ENCODE measurements at regions not wholly inside any gene's neighbourhood (a gene's known extent, or its start where the extent isn't known, plus 50 kb on each side); places are given as distances from the start of the nearest gene placed in this dataset.
"Not testable (repeated sequence)": the region's sequence is repeated elsewhere in the genome, so short reads cannot be mapped to it uniquely, and the experiment has no call there.

DNA sequence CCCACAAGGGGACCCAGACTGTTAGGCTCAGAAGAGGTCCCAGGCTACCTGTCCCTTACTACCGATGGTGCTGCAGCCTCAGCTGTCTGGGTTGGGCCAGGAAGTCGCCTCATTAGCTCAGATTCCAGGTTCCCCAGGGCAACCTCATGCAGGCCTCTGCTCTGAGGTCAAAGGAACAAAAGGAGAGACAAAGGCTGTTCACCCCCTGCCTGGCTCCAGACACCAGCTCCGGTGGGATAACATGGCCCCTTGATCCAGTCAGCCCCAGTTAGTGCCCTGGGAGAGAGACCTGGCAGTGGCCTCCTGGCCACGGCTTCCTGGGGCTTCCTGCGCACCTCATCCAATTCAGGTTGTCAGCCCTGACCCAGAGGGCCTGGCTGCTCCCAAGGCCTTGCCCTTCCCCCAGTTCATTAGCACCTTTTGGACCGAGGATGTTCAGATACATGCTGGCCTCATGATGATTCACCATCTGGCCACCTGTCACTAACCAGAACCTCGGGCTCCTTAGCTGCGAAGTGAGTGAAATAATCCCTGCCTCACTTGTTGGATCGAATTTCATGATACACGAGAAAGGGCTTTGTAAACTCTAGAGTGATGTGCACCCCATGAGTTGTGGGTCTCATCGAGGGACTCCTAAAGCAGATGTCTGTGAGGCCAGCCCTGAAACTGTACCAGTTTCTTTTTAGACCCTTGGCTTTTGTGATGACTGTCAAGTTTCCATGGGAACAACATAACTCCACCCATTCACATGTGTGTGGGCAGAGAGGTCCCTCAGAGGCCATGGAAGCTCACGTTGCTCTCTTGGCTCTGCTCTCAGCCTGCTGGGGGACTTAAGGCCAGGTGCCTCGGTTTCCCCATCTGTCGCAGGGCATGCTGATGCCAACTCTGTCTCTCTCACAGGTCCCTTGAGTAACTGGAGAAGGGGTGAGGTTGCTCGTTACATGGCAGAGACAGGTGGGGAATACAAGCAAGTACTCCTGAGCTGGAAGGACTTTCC, 79.5 kb upstream of the PCBD1 start:
- DNase-seq = no peak

DNA sequence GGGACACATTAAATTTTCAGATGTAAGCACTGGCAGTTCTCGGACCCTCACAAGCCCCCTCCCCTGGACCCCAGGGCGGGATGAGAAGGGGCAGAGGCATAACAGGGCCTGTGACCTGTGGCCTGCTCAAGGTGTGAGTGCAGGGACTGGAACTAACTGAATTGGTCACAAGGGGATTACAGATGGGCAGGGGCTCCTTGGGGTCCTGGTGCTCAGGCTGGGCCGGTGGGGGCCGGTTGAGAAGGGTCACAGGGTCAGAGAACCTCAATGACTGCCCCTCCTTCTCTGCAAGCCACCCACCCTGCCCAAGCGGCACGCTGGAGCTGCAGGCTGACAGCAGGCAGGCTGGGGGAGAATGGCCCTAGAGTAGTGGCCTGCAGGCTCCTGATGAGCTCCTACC, 80.8 kb upstream of the PCBD1 start:
- DNase-seq = no peak

DNA sequence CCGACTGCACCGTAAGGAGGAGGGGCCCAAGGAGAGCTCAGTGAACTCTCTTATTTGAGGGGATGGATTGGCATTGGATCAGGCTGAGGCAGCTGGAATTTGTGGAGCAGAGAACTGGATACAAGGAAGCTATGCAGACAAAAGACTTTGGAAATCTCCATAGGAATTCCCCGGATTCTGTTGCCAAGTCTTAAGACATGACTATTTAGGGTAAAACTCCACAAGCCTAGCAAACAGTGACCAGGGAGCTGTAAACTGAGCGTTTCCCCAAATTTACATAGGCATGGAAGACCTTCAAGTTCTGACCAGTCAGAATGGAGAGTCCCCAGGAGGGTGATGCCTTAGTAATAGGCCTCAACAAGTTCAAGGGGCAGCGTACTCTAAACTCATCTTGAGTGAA, 82.5 kb upstream of the PCBD1 start:
- DNase-seq = no peak

DNA sequence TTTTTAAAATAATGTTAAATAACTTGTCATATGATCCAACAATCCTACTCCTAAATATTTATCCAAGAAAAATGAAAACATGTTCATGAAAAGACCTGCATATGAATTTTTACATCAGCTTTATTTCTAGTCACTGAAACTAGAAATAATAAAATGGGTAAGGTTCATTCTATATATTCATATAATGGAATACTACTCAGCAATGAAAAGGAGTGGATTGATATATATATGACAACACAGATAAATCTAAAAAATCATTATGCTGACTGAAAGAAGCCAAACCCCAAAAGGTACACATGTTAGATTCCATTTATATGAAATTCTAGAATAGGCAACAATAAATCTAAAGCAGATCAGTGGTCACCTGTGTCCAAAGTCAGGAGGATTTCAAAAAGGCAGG, 84.9 kb upstream of the PCBD1 start:
- no peak for DNase-seq

DNA sequence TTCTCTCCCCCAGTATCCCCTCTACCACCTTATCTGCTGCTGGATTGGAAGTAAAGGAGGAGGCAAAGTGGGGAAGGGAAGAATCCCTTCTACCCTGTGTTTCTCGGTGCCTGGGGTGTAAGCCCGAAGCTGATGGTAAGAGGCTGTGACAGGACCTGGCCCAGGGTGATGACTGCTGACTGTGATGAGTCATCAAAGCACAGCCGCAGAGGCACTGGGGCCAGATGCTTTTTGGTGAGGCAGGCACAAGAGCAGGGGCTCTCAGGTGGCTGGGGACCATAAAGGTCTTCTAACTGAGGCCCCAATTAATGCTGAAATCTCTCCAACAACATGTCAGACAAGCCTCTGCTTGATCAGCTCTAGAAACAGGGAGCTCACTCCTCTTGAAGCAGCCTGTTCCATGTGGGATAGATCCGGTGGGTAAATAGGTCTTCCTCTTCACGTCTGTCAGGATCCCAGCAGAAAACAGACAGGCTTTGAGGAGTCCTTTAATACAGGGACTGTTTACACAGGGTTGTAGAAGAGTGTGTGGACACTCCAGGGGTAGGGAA, 86.1 kb upstream of the PCBD1 start:
- no peak for DNase-seq

DNA sequence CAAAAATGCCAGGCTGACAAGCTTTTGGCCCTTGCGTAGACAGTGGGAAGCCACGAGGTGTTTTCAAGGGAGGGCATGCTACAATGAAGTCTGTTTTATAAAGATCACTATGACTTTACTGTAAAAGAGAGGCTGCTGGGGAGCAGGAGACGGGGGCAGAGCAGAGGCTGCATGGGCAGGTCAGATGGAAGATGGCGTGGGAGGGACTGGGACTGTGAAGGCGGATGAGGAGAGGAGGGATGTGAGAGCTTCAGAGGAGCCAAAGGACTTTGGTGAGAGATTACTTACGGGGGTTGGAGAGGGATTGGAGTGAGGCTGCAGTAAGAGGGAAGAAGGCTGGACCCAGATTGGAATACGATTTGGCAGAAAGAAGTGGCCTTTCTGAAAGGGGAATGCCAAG, 86.6 kb upstream of the PCBD1 start:
- DNase-seq = no peak

DNA sequence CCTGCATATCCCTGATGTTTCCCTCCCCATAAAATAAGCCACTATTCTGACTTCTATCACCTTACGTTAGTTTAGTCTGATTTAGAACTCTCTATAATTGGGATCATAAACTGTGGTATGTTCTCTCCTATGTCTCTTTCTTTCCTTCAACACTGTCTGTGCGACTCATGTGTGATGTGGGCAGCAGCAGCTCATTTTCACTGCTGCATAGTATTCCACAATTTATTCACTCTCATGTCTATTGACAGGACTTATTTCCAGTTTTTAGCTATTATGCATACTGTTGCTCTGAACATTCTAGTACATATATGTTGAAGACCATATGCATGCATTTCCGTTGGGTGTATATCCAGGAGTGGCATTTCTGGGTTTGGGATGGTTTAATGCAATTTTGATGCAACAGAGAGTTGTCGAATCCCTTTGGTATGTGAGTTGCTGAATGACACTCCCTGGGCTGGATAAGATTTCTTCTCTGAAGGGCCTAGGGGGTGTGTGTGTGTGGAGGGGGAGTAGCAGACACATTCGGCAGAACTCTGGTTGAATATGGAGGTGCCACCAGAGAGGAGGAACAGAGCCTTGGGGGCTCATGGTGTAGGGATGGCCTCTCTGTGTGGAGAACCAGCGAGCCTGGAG, 87.8 kb upstream of the PCBD1 start:
- DNase-seq = no peak

DNA sequence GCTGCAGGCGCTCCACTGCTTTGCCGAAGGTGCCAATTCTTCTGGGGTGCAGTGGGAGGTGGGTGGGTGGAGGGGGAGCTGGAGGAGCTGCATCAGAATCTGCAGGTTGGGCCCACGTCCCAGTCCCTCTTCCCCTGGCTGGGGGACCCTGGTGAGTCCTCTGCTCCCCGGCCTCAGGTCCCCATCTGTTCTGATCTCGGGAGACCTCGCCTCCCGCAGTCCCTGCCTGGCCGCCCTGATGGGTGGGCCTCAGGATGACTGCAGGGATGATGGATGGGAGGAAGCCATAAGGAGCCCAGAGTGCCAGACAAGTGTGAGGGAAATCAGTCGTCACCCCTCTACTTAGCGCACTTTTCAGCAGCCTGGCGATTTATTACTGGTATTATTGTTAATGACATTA, 89.3 kb upstream of the PCBD1 start:
- DNase-seq = no peak

DNA sequence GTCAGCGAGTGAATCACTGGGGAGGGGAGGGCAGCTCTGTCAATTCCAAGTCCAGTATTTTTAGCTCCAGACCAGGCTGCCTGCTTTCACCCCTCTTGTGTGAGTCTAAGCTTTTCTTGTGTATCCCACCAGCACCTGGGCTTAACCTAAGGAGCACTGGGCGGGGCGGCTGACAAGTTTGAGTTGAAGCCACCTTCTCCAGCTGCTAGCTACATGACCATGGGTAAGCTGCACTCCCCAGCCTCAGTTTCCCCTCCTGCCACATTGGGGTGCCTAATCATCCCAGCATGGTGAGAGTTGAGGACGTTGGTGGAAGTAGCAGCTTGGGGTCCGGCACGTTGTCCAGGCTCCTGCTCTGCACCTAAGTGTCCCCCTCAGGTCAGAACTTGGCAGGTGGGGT, 89.8 kb upstream of the PCBD1 start:
- DNase-seq = no peak

DNA sequence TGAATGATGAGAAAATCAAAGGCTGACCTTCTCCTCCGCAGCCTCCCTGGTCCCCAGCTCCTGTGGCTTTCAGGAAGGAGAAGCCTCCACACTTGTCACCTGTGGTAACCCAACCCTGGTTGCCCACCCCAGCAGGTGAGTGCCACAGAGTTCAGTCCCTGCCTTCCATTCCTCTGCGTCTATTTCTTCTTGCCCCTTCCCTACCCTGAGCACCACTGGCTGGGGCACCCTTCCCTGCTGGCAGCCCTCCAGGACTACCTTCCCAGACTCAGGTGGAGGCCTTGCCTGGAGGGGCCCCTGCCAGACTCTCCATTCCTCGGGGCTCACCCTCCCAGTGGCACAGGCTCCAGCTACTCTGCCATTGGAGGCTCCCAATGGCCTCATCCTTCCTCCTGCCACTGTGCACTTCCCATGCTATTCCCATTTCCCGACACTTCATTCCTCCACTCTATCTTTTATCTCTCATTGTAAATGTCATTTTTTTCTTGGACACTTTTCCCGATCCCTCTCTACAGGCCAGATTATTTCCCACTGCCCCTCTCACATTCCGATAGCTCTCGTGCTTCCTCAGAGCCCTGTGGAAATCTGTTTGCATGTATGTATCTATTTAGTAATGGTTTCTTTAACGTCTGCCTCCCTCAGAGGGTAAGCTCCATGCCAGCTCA, 90.6 kb upstream of the PCBD1 start:
- no peak for DNase-seq

DNA sequence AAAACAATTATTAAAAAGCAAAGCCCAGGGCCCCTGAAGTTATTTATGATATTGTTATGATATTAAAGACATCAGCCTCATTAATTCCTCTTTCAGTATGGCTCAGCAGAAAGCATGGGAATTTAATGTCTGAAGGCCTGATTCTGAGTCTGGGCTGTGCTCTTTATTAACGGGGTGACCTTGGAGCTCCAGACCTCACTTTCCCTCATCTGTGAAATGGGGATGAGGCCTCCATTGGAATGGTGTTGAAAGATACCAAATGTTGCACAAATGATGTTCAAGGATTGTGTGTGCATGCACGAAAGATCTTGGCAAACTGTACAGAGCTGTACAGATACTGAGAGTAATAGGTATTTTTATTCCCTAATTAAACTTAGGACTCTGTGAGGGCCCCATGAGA, 92.3 kb upstream of the PCBD1 start:
- no peak for DNase-seq

DNA sequence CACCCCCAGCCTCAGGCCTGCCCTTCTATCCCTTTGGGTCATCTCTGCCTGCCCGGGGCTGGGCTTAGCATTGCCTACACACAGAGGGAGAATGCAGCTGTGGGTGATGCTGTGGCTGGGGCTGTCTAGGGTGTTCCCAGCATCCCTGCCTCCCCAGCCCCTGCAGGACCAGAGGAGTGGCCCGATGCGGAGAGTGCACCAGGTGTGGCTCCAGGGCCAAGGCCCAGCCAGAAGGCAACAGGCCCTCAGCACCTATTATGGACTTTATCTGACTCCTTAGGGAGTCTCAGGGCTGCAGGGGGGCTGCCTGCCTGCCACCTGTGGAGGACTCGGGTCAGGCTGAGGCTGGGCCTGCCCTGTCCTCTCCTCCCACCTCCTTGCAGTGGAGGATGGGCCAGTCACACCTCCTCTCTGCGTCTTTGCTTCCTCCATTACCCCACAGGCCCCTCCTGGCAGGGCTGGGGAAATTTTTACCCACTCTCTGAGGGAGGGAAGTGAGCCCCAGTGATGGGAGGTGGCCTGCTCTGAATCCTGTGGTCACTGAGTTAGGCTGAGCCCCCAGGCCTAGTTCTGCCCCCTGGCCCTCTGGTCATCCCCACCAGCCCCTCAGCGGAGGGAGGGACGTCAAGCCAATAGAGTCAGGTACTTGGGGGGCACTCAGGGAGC, 92.9 kb upstream of the PCBD1 start:
- no peak for DNase-seq

DNA sequence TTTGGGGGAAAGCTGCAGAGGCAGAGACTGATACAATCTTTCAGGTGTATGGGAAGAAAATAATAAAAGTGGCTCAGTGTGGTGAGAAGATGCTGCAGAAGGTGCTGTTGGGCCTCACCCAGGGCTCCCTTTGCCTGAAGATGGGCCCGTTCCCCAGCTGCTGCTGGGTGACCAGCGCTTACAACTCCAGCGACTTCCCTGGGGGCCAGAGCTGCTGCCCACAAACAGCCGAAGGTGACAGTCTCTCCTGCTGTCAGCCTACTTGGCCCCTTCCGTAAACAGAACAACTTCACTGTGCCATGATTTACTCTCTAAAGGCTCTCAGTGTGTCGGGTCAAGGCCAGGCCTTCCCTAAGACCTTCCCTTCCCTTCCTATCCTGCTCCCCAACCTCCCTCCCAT, 93.6 kb upstream of the PCBD1 start:
- no peak for DNase-seq

DNA sequence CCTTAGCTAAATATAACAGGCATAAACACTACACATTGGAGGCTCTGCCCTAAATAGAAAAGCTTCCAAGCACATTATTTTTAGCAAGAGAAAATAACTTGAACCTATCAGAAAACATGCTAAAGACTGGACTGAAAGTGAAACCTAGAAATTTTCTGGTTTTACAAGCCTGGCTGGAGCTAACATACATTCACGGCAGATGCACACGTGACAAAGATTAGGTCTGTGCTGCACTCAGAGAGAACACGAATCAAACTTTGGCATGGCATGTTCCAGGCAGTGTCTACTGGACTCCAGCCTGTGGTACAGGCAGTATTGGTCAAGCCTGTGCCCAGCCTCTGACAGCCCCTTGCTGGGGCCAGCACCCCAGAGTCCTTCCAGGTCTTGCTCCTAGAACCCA, 94.1 kb upstream of the PCBD1 start:
- no peak for DNase-seq

DNA sequence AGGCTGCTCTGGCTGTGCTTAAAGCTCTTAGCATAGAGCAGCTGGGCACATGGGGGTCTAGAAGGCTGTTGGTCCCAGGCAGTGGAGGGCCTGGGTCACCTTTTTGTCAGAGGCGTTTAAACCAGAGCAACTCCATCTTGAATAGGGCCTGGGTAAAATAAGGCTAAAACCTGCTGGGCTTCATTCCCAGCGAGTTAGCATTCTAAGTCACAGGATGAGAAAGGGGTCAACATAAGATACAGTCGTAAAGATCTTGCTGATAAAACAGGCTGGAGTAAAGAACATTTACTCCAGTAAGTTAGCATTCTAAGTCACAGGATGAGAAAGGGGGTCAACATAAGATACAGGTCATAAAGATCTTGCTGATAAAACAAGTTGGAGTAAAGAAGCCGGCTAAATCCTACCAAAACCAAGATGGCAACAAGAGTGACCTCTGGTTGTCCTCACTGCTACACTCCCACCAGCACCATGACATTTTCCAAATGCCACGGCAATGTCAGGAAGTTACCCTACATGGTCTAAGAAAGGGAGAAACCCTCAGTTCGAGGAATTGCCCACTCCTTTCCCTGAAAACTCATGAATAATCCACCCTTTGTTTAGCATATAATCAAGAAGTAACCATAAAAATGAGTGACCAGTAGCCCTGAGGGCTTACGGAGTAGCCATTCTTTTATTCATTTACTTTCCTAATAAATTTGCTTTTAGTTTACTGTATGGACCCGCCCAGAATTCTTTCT, 96.8 kb upstream of the PCBD1 start:
- DNase-seq = no peak

DNA sequence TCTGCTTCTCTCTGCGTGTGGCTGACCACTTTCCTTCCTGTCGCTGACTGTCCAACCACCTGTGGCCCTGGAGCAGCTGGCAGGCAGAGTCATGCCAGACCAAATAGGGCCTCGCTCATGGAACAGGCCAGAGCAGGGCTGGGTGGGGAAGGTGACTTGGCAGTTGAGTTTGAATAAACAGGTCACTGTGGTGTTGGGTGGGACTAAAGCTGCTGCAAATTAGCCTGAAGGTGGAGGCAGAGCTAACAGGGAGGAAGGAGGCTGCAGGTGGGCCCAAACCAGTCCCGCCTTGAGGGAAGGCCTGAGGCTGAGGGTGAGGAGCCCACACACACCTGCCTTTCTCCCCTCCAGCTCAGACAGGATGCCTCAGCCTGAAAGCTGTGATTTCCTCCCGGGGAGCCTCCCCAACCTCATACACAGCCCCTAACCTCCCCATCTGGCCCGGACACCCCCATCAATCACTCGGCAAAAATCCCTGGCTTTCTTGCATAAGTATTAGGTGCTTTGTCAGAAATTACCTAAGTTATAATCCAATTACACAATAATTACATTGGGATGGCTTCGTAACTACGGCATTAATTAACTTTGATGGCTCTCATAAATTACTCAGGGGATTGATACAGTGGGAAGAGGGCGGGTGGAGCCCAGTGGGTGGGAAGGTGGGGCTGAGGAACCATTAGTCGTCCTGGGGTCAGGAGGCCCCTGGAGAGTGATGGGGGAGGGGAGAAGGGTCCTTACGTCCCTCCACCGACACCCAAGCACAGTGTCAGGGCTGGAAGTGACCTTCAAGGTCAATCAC, 97.7 kb upstream of the PCBD1 start:
- peak; percentile 64 for DNase-seq

DNA sequence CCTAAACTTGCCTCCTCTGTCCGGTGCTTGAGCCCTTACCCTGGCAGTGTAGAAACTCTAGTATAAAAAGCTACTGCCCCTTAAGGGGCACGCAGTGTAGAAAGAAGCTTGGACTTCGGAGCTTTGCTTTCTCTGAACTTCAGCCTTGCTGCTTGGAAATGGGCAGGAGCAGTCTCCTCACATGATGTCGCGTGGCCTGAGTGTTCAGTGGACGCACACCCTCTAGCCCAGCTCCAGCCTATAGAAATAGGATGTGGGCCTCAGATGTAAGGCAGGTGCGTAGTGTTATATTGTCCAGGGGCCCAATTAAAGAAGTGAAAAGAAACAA, 98.2 kb upstream of the PCBD1 start:
- no peak for DNase-seq

DNA sequence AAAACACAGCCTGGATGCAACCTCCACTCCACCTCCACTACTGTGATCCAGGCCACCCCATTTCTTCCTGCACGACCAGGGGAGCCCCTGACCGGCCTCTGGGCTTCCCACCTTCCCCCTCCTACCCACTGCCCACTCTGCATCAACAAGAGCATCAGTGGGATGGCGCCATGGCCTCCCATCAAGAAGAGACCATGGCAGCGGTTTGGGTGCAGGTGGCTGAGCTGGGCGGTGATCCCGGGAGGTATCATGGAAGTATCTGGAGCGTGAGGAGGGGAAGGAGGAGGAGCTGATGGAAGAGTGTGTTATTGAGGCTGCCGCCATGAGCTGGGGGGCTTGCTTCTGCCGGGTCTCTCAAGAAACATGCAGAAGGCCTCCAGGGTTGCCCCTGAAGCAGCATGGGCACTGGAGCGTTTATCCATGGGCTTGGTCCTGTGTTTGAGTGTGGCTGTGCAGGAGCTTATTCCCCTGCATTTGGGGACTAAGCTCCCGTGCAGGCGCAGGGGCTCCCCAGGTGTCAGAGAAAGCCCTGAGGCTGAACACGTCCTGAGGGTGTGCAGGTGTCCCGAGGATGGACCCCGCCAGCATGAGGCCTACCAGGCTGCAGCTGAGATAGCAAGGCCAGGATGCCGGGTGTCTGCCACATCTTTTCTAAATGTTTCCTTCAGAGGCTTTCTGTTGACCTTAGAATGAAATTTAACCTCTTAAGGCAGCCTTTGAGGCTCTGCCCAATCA, 99.2 kb upstream of the PCBD1 start:
- DNase-seq = no peak

DNA sequence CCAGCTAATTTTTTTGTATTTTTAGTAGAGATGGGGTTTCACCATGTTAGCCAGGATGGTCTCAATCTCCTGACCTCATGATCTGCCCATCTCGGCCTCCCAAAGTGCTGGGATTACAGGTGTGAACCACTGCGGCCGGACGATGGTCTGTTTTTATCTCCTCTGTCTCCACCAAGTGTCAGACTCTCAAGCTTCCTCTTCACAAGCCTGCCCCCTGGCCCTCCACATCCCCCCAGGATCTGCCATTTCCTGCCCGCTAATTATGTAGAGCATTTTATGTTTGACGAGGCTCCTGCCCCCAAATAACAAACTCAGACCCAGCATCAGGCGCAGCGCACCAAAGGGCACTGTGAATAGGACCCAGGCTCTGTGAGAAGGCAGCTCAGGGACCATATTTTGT, 101.8 kb upstream of the PCBD1 start:
- not testable (repeated sequence) for DNase-seq

DNA sequence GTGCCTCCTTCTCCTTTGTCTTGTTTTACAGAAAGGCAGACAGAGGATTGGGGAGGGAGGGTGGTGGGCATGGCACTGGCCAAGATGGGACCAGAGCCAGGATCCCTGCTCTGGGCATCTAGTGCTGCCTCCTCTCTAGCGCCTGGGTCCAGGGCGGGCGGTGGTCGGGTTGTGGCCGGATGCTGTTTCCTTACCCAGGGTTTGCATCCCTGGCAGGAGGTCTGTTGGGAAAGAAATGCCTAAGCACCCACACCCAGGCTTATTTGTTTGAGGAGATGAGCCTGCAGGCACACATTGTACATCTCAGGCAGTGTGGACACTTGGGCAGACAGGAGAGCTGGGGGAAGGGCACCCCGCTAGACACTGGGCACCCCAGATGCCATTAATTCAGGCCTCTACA, 102.3 kb upstream of the PCBD1 start:
- no peak for DNase-seq
